ENCODE measurements at regions not wholly inside any gene's neighbourhood (a gene's known extent, or its start where the extent isn't known, plus 50 kb on each side); places are given as distances from the start of the nearest gene placed in this dataset.

GRCh38 chr9:134491196-134491835 is 150.3 kb upstream of the COL5A1 start:
- 67 to 81% methylated on average over 21 of the region's 21 CpGs for WGBS, 2 donors
- Histone ChIP-seq H3K27ac (no peak overlapping the region), H3K4me1 (peaks cover 0 to 8% (median 2%) of the 10 kb centered on the region in 4 donors), H3K36me3 (no peaks in the 10 kb centered on the region), H3K9me3 (no peaks in the 10 kb centered on the region), H3K27me3 (no peaks in the 10 kb centered on the region), H3K4me3 (no peak overlapping the region)
- TF ChIP-seq POLR2AphosphoS5 (IDR thresholded peaks at IDR 0.05), result no peak
- no peak for TF ChIP-seq POLR2A (IDR thresholded peaks at IDR 0.05)
- ATAC-seq (ENCODE audit: low FRiP score in 2 of 2) (no peak), DNase-seq (no peak)

DNA sequence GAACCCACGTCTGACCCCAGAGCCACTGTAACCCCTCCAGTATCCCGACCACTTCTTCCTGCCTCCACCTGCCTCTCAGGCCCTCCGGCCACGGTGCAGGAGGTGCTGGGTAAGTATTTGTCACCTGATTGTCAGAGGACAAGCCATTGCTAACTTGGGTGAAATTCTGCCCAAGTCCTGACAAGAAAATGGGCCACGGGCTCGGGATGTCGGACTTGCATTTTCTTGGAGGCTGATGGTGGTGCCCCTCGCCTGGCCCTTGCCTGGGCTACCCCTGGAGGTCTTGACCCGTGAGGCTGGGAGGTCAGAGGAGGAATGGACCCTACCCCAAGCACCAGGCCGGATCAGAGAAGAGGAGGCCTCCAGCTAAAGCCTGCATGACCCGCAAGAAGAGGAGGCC is 149.7 kb upstream of the COL5A1 start:
- DNase-seq (peak in 1 of 2 donors; percentile 39), ATAC-seq (ENCODE audit: low FRiP score in 2 of 2) (no peak)
- Histone ChIP-seq H3K27ac (peak overlapping the region in 3 of 4 donors; percentile 30 to 57 (median 30)), H3K4me3 (no peak overlapping the region), H3K36me3 (no peaks in the 10 kb centered on the region), H3K9me3 (no peaks in the 10 kb centered on the region), H3K4me1 (peaks cover 0 to 8% (median 2%) of the 10 kb centered on the region in 4 donors), H3K27me3 (no peaks in the 10 kb centered on the region)
- 70 to 82% methylated on average over 11 of the region's 11 CpGs for WGBS, 2 donors
- TF ChIP-seq, protein P1, sequence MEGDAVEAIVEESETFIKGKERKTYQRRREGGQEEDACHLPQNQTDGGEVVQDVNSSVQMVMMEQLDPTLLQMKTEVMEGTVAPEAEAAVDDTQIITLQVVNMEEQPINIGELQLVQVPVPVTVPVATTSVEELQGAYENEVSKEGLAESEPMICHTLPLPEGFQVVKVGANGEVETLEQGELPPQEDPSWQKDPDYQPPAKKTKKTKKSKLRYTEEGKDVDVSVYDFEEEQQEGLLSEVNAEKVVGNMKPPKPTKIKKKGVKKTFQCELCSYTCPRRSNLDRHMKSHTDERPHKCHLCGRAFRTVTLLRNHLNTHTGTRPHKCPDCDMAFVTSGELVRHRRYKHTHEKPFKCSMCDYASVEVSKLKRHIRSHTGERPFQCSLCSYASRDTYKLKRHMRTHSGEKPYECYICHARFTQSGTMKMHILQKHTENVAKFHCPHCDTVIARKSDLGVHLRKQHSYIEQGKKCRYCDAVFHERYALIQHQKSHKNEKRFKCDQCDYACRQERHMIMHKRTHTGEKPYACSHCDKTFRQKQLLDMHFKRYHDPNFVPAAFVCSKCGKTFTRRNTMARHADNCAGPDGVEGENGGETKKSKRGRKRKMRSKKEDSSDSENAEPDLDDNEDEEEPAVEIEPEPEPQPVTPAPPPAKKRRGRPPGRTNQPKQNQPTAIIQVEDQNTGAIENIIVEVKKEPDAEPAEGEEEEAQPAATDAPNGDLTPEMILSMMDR (IDR thresholded peaks at IDR 0.05), result no peak
- TF ChIP-seq POLR2AphosphoS5 (IDR thresholded peaks at IDR 0.05) (no peak), EP300 (IDR thresholded peaks at IDR 0.05) (no peak), POLR2A (IDR thresholded peaks at IDR 0.05) (no peak)

GRCh38 chr9:134492281-134492691 is 149.3 kb upstream of the COL5A1 start:
- Histone ChIP-seq H3K27me3 (no peaks in the 10 kb centered on the region), H3K36me3 (no peaks in the 10 kb centered on the region), H3K9me3 (no peaks in the 10 kb centered on the region), H3K27ac (peak overlapping the region in 2 of 4 donors; percentile 30), H3K4me1 (peaks cover 0 to 8% (median 2%) of the 10 kb centered on the region in 4 donors), H3K4me3 (no peak overlapping the region)
- TF ChIP-seq EP300 (IDR thresholded peaks at IDR 0.05) (no peak), POLR2AphosphoS5 (IDR thresholded peaks at IDR 0.05) (peak; percentile 14 to 38)
- peak in 1 of 2 donors; percentile 46 for DNase-seq
- ATAC-seq (ENCODE audit: low FRiP score in 2 of 2), result peak; percentile 49 to 86
- 72 to 78% methylated on average over 7 to 12 of the region's 12 CpGs for WGBS, 2 donors

DNA sequence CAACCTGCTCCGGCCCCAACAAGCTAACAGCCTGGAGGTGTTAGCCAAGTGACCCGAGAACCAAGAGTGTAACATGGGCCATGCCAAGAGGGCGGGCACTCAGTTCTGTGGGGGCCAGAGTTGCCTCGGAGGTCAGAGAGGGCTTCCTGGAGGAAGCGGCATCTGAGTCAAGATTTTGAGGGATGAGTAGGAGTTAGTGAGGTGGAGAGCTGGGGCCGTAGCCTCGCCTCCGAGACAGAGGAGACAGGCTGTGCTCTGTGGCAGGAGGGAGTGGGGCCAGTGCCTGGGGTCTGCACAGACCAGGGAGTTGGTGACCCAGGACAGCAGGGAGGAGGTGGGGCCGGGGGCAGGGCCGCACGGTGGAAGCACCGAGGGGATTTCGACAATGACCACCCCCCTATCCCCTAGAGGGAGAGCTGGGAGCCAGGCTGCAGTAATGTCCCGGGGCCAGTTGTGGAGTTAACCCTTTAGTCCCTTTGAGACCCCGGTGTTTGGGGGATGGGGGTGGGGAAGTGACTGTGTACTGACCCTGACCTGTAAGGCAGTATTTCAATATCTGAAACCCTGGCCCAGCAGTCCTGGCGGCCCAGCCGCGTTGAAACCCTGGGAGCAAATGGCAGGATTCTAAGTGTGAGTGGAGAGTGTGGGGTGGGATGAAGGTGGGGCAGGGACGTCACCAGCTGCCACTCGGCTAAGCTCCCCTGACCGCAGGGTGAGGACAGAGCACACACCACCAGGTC is 148.7 kb upstream of the COL5A1 start:
- TF ChIP-seq POLR2AphosphoS5 (IDR thresholded peaks at IDR 0.05) (no peak), EP300 (IDR thresholded peaks at IDR 0.05) (no peak), POLR2A (IDR thresholded peaks at IDR 0.05) (no peak)
- TF ChIP-seq, protein P1 (IDR thresholded peaks at IDR 0.05), result no peak
- no peak overlapping the region for H3K4me3 ChIP-seq
- H3K27me3 ChIP-seq, result no peaks in the 10 kb centered on the region
- H3K4me1 ChIP-seq, result peaks cover 0 to 8% (median 2%) of the 10 kb centered on the region in 4 donors
- H3K27ac ChIP-seq, result peak overlapping the region in 1 of 4 donors; percentile 26
- peak in 1 of 2 donors; percentile 52 for DNase-seq
- H3K36me3 ChIP-seq, result no peaks in the 10 kb centered on the region
- no peaks in the 10 kb centered on the region for H3K9me3 ChIP-seq
- ATAC-seq (ENCODE audit: low FRiP score in 2 of 2), result peak in 1 of 2 donors; percentile 2
- WGBS, 2 donors, result 52 to 54% methylated on average over 20 to 21 of the region's 21 CpGs

DNA sequence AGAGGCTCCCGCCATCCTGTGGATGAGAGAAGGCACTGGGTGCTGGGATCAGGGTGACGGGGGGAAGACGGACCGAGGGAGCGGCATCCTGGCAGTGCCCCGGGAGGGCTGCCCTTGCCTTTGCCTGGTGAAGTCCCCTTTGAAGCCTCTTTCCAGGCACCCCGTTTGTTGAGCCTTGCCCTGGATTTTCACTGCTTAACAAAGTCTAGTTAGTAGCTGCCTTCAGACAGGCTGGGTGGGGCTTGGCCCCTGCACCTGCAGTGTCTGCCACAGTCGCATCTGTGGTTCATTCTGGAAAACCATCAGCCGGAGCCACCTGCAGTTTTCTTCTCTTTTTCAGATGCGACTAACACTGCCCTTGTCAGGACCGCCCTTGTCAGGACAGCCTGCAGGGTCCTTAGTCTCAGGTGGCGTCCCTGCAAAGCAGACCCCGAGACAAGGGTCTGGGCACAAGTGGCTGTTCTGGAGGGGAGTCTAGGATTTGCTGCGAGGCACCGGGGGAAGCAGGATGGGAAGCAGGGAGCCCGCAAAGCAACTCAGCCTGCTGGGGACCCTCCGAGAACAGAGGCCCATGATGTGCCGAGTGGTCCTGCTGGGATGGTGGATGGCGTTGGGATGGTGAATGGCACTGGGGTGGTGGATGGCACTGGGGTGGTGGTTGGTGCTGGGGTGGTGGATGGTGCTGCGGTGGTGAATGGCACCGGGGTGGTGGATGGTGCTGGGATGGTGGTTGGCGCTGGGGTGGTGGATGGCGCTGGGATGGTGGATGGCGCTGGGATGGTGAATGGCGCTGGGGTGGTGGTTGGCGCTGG is 147.9 kb upstream of the COL5A1 start:
- ATAC-seq (ENCODE audit: low FRiP score in 2 of 2) (no peak), DNase-seq (peak in 1 of 2 donors; percentile 67)
- 83 to 92% methylated on average over 20 to 26 of the region's 26 CpGs for WGBS, 2 donors
- TF ChIP-seq EP300 (IDR thresholded peaks at IDR 0.05) (no peak), POLR2A (IDR thresholded peaks at IDR 0.05) (no peak), POLR2AphosphoS5 (IDR thresholded peaks at IDR 0.05) (no peak)
- TF ChIP-seq, protein P1 (IDR thresholded peaks at IDR 0.05), result no peak
- H3K27me3 ChIP-seq, result no peaks in the 10 kb centered on the region
- H3K4me1 ChIP-seq, result peaks cover 0 to 8% (median 2%) of the 10 kb centered on the region in 4 donors
- no peak overlapping the region for H3K27ac ChIP-seq
- no peak overlapping the region for H3K4me3 ChIP-seq
- no peaks in the 10 kb centered on the region for H3K9me3 ChIP-seq
- H3K36me3 ChIP-seq, result no peaks in the 10 kb centered on the region
